ENCODE measurements at regions not wholly inside any gene's neighbourhood (a gene's known extent, or its start where the extent isn't known, plus 50 kb on each side); places are given as distances from the start of the nearest gene placed in this dataset.

- Histone ChIP-seq H3K4me3 (ENCODE audit: insufficient read depth, low read length) (no peak overlapping the region), H3K36me3 (ENCODE audit: insufficient read depth, low read length) (no peaks in the 10 kb centered on the region), H4K20me1 (ENCODE audit: insufficient read depth, low read length) (no peaks in the 10 kb centered on the region), H3K27me3 (ENCODE audit: insufficient read depth, low read length) (no peaks in the 10 kb centered on the region), H3K79me2 (ENCODE audit: insufficient read depth, low read length) (no peaks in the 10 kb centered on the region), H3K4me1 (ENCODE audit: insufficient read depth, low read length) (no peaks in the 10 kb centered on the region), H2AFZ (ENCODE audit: low read length) (no peak overlapping the region), H3K27ac (ENCODE audit: low read depth, low read length) (no peak overlapping the region), H3K9me3 (ENCODE audit: low read depth, low read length) (no peaks in the 10 kb centered on the region), H3K4me2 (ENCODE audit: insufficient read depth, low read length) (no peak overlapping the region)
- TF ChIP-seq, protein P1, sequence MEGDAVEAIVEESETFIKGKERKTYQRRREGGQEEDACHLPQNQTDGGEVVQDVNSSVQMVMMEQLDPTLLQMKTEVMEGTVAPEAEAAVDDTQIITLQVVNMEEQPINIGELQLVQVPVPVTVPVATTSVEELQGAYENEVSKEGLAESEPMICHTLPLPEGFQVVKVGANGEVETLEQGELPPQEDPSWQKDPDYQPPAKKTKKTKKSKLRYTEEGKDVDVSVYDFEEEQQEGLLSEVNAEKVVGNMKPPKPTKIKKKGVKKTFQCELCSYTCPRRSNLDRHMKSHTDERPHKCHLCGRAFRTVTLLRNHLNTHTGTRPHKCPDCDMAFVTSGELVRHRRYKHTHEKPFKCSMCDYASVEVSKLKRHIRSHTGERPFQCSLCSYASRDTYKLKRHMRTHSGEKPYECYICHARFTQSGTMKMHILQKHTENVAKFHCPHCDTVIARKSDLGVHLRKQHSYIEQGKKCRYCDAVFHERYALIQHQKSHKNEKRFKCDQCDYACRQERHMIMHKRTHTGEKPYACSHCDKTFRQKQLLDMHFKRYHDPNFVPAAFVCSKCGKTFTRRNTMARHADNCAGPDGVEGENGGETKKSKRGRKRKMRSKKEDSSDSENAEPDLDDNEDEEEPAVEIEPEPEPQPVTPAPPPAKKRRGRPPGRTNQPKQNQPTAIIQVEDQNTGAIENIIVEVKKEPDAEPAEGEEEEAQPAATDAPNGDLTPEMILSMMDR (IDR thresholded peaks at IDR 0.05; ENCODE audit: extremely low read depth, low read depth, low read length) = no peak
- no peak for DNase-seq (ENCODE audit: insufficient read length, low spot score, missing footprints)
Observed at GRCh38 chr1:193747579-193747978, 561.2 kb upstream of the B3GALT2 start.

DNA sequence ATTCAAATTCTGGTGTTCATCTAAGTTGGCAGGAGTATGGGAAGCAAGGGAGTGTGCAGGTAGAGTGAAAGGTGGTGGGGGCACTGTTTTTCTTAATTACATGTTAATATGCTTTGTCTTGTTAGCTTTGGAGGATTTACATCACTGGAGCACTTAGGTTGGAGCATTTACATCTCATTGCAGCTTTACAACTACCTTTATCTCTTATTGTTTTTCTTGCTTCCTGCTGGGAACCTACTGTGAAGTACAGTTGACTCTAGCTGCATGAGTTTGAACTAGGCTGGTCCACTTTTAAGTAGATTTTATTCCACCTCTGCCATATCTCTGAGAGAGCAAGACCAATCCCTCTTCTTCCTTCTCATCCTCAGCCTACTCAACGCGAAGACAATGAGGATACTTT lies 554.8 kb upstream of the B3GALT2 start:
- Histone ChIP-seq H3K4me3 (ENCODE audit: insufficient read depth, low read length) (no peak overlapping the region), H3K36me3 (ENCODE audit: insufficient read depth, low read length) (no peaks in the 10 kb centered on the region), H4K20me1 (ENCODE audit: insufficient read depth, low read length) (no peaks in the 10 kb centered on the region), H3K27ac (ENCODE audit: low read depth, low read length) (no peak overlapping the region), H3K4me1 (ENCODE audit: insufficient read depth, low read length) (no peaks in the 10 kb centered on the region), H2AFZ (ENCODE audit: low read length) (no peak overlapping the region), H3K27me3 (ENCODE audit: insufficient read depth, low read length) (no peaks in the 10 kb centered on the region), H3K79me2 (ENCODE audit: insufficient read depth, low read length) (no peaks in the 10 kb centered on the region), H3K4me2 (ENCODE audit: insufficient read depth, low read length) (no peak overlapping the region), H3K9me3 (ENCODE audit: low read depth, low read length) (no peaks in the 10 kb centered on the region)
- TF ChIP-seq, protein P1 (IDR thresholded peaks at IDR 0.05; ENCODE audit: extremely low read depth, low read depth, low read length) = no peak
- no peak for DNase-seq (ENCODE audit: insufficient read length, low spot score, missing footprints)

DNA sequence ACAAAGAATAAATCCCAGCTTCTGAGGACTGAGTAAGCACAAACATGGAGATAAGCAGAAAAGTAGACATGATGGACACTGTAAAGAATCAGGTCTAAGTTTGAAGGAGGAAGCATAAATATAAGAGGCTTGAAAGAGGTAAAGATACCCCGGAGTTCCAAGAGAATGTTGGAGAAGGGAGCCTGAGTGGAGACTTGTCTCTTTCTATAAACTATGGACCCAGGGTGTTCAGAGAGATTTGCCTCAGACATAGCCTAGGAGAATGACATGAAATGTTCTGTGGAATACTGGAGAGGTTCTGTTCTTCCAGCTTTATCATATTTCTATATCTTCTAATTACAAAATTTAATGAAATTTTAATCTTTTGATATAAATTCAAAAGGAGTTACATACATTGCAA lies 554.3 kb upstream of the B3GALT2 start:
- no peak for DNase-seq (ENCODE audit: insufficient read length, low spot score, missing footprints)
- no peak overlapping the region for H2AFZ ChIP-seq (ENCODE audit: low read length)
- TF ChIP-seq, protein P1 (IDR thresholded peaks at IDR 0.05; ENCODE audit: extremely low read depth, low read depth, low read length) = no peak

GRCh38 chr1:193736507-193736906 lies 550.1 kb upstream of the B3GALT2 start:
- Histone ChIP-seq H4K20me1 (ENCODE audit: insufficient read depth, low read length) (no peaks in the 10 kb centered on the region), H3K4me1 (ENCODE audit: insufficient read depth, low read length) (no peaks in the 10 kb centered on the region), H3K4me3 (ENCODE audit: insufficient read depth, low read length) (no peak overlapping the region), H3K36me3 (ENCODE audit: insufficient read depth, low read length) (no peaks in the 10 kb centered on the region), H3K79me2 (ENCODE audit: insufficient read depth, low read length) (no peaks in the 10 kb centered on the region), H3K27ac (ENCODE audit: low read depth, low read length) (no peak overlapping the region), H2AFZ (ENCODE audit: low read length) (no peak overlapping the region), H3K4me2 (ENCODE audit: insufficient read depth, low read length) (no peak overlapping the region), H3K27me3 (ENCODE audit: insufficient read depth, low read length) (no peaks in the 10 kb centered on the region), H3K9me3 (ENCODE audit: low read depth, low read length) (no peaks in the 10 kb centered on the region)
- TF ChIP-seq, protein P1 (IDR thresholded peaks at IDR 0.05; ENCODE audit: extremely low read depth, low read depth, low read length) = no peak
- no peak for DNase-seq (ENCODE audit: insufficient read length, low spot score, missing footprints)

More for the DNA sequence above, 554.3 kb upstream of the B3GALT2 start:
- Histone ChIP-seq H3K4me1 (ENCODE audit: insufficient read depth, low read length) (no peaks in the 10 kb centered on the region), H3K9me3 (ENCODE audit: low read depth, low read length) (no peaks in the 10 kb centered on the region), H3K79me2 (ENCODE audit: insufficient read depth, low read length) (no peaks in the 10 kb centered on the region), H3K36me3 (ENCODE audit: insufficient read depth, low read length) (no peaks in the 10 kb centered on the region), H3K4me3 (ENCODE audit: insufficient read depth, low read length) (no peak overlapping the region), H4K20me1 (ENCODE audit: insufficient read depth, low read length) (no peaks in the 10 kb centered on the region), H3K27ac (ENCODE audit: low read depth, low read length) (no peak overlapping the region), H3K27me3 (ENCODE audit: insufficient read depth, low read length) (no peaks in the 10 kb centered on the region), H3K4me2 (ENCODE audit: insufficient read depth, low read length) (no peak overlapping the region)

Data from osteoblast (primary cell).